ENCODE measurements at regions not wholly inside any gene's neighbourhood (a gene's known extent, or its start where the extent isn't known, plus 50 kb on each side); places are given as distances from the start of the nearest gene placed in this dataset.

DNA sequence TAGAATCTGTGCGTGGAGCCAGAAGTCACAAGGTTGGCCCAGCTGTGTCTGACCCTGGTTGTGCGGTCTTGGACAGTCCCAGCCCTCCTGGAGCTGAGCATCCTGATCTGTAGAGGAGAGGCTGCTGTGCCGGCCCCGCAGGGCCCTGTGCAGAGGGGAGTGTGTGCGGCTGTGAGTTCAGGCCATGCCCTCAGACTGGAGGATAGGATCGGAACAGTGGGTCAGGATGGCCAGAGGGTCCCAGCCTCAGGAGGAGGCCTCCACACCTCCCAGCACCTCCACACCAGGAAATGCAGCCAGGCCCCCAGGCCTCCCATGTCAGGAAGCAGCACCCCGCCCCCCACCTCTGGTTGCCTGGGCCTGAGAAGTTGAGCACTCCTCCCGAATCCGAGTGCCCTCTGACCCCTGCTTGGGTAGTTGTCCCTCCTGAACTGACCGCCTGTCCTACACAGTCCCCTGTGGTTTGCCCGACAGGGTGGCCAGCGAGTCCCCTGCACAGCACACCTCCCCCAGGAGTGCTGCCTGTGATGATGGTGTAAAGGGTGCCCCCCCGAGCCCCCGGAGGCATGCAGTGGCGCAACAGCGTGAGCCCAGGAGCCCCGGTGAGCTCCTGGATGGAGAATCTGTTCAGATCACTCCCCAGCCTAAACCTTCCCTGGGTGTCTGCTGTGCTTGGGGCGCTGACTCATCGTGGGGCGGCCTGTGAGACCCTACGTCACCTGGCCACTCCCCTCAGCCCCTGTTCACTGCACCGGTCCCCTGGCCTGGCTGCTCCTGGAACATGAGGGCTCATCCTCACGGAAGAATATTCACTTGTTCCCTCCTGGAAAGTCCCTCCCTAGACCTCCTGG, 285.2 kb downstream of the SEC14L1 start:
- H3K9ac ChIP-seq (ENCODE audit: low read length) = no peak overlapping the region
- H2AFZ ChIP-seq (ENCODE audit: low read depth, low read length) = no peak overlapping the region
- H3K27me3 ChIP-seq (ENCODE audit: low read depth, low read length) = peaks cover 8% of the 10 kb centered on the region
- no peaks in the 10 kb centered on the region for H3K79me2 ChIP-seq (ENCODE audit: low read length)
- TF ChIP-seq EZH2phosphoT487 (IDR thresholded peaks at IDR 0.05; ENCODE audit: low read depth) = no peak
- TF ChIP-seq, protein P1, sequence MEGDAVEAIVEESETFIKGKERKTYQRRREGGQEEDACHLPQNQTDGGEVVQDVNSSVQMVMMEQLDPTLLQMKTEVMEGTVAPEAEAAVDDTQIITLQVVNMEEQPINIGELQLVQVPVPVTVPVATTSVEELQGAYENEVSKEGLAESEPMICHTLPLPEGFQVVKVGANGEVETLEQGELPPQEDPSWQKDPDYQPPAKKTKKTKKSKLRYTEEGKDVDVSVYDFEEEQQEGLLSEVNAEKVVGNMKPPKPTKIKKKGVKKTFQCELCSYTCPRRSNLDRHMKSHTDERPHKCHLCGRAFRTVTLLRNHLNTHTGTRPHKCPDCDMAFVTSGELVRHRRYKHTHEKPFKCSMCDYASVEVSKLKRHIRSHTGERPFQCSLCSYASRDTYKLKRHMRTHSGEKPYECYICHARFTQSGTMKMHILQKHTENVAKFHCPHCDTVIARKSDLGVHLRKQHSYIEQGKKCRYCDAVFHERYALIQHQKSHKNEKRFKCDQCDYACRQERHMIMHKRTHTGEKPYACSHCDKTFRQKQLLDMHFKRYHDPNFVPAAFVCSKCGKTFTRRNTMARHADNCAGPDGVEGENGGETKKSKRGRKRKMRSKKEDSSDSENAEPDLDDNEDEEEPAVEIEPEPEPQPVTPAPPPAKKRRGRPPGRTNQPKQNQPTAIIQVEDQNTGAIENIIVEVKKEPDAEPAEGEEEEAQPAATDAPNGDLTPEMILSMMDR (IDR thresholded peaks at IDR 0.05; ENCODE audit: low read depth, low read length) = no peak
- H3K9me3 ChIP-seq (ENCODE audit: insufficient read depth, low read length) = no peaks in the 10 kb centered on the region
- H4K20me1 ChIP-seq (ENCODE audit: insufficient read depth, low read length) = no peaks in the 10 kb centered on the region
- no peak overlapping the region for H3K4me3 ChIP-seq (ENCODE audit: low read length)
- H3K4me2 ChIP-seq (ENCODE audit: low read length) = no peak overlapping the region
- H3K4me1 ChIP-seq (ENCODE audit: low read length) = peaks cover 34% of the 10 kb centered on the region
- no peaks in the 10 kb centered on the region for H3K36me3 ChIP-seq (replicated peaks; ENCODE audit: low read depth, low read length)
- H3K27ac ChIP-seq (ENCODE audit: low read length) = no peak overlapping the region

GRCh38 chr17:77426676-77427386, 286.1 kb downstream of the SEC14L1 start:
- Histone ChIP-seq H3K4me2 (ENCODE audit: low read length) (no peak overlapping the region), H3K27me3 (ENCODE audit: low read depth, low read length) (peaks cover 4% of the 10 kb centered on the region; the same call in 1 of the 2 replicates), H3K9me3 (ENCODE audit: insufficient read depth, low read length) (no peaks in the 10 kb centered on the region), H4K20me1 (ENCODE audit: insufficient read depth, low read length) (no peaks in the 10 kb centered on the region), H3K4me1 (ENCODE audit: low read length) (peaks cover 28% of the 10 kb centered on the region), H3K4me3 (ENCODE audit: low read length) (no peak overlapping the region), H3K36me3 (replicated peaks; ENCODE audit: low read depth, low read length) (no peaks in the 10 kb centered on the region), H2AFZ (ENCODE audit: low read depth, low read length) (no peak overlapping the region; the same call in 1 of the 2 replicates), H3K27ac (ENCODE audit: low read length) (no peak overlapping the region), H3K79me2 (ENCODE audit: low read length) (no peaks in the 10 kb centered on the region), H3K9ac (ENCODE audit: low read length) (no peak overlapping the region)
- no peak for TF ChIP-seq EZH2phosphoT487 (IDR thresholded peaks at IDR 0.05; ENCODE audit: low read depth)
- TF ChIP-seq, protein P1 (IDR thresholded peaks at IDR 0.05; ENCODE audit: low read depth, low read length) = no peak

DNA sequence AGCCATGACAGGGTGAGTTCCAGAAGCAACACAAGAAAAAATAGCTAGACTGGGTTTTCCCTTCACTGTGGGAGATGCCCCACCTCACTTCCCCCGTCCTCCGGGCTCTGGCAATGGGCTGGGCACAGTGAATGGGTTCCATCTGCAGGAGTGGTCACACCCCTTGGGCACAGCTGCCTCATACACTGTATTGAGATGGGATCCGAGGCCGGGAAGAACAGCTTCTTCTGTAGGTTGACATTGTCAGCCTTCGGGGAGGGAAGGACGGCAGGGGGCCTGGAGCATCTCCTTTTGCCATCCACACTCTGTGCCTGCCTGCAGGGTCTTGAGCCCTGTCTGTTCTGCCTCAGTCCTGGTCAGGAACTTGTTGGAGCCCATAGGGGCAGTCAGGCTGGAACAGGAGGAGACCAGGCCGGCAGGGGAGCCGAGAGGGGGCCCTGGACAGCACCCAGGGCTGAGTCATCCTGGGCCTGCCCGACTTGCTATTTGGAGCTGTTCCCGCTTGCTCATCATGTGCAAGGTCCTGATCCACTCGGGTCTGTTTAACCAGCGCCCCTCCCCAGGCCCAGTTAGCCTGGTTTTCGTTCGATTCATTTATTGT, 286.7 kb downstream of the SEC14L1 start:
- Histone ChIP-seq H3K4me1 (ENCODE audit: low read length) (peaks cover 28% of the 10 kb centered on the region), H3K27ac (ENCODE audit: low read length) (no peak overlapping the region)

More for the DNA sequence above, 286.7 kb downstream of the SEC14L1 start:
- no peaks in the 10 kb centered on the region for H3K79me2 ChIP-seq (ENCODE audit: low read length)
- no peak for TF ChIP-seq EZH2phosphoT487 (IDR thresholded peaks at IDR 0.05; ENCODE audit: low read depth)
- TF ChIP-seq, protein P1 (IDR thresholded peaks at IDR 0.05; ENCODE audit: low read depth, low read length) = no peak
- H3K9ac ChIP-seq (ENCODE audit: low read length) = no peak overlapping the region
- no peak overlapping the region for H3K4me3 ChIP-seq (ENCODE audit: low read length)
- no peaks in the 10 kb centered on the region; the same call in 1 of the 2 replicates for H3K9me3 ChIP-seq (ENCODE audit: insufficient read depth, low read length)
- peaks cover 9% of the 10 kb centered on the region; the same call in 1 of the 2 replicates for H3K27me3 ChIP-seq (ENCODE audit: low read depth, low read length)
- H4K20me1 ChIP-seq (ENCODE audit: insufficient read depth, low read length) = no peaks in the 10 kb centered on the region
- H3K36me3 ChIP-seq (replicated peaks; ENCODE audit: low read depth, low read length) = no peaks in the 10 kb centered on the region
- no peak overlapping the region for H2AFZ ChIP-seq (ENCODE audit: low read depth, low read length)
- no peak overlapping the region for H3K4me2 ChIP-seq (ENCODE audit: low read length)

Measured in OCI-LY3 (cell line).